GM18517 (cell line): ENCODE measurements at regions not wholly inside any gene's neighbourhood (a gene's known extent, or its start where the extent isn't known, plus 50 kb on each side); places are given as distances from the start of the nearest gene placed in this dataset.

Source experiments
- ATAC-seq: cut with Tn5 transposase; IDR thresholded peaks from one replicate; pipeline ENCODE4 v1.9.1; 2021; ENCODE audit warnings: mild to moderate bottlenecking, moderate library complexity; ENCODE audit not compliant: unreplicated experiment

- no peak for ATAC-seq
Measured at GRCh38 chr2:51237626-51238271, 205.8 kb upstream of the NRXN1 start.

GRCh38 chr2:51232027-51232426 is 200.1 kb upstream of the NRXN1 start:
- no peak for ATAC-seq

GRCh38 chr2:51231071-51231470 is 199.1 kb upstream of the NRXN1 start:
- no peak for ATAC-seq

- ATAC-seq, result no peak
Measured at GRCh38 chr2:51225377-51225776, 193.4 kb upstream of the NRXN1 start.

GRCh38 chr2:51224790-51225189 is 192.9 kb upstream of the NRXN1 start:
- ATAC-seq, result no peak

- no peak for ATAC-seq
Measured at GRCh38 chr2:51222106-51222505, 190.2 kb upstream of the NRXN1 start.

- ATAC-seq, result no peak
Measured at GRCh38 chr2:51220606-51221005, 188.7 kb upstream of the NRXN1 start.

GRCh38 chr2:51220080-51220479 is 188.1 kb upstream of the NRXN1 start:
- no peak for ATAC-seq

GRCh38 chr2:51219468-51219867 is 187.5 kb upstream of the NRXN1 start:
- no peak for ATAC-seq

GRCh38 chr2:51218047-51218446 is 186.1 kb upstream of the NRXN1 start:
- ATAC-seq, result no peak

- no peak for ATAC-seq
Measured at GRCh38 chr2:51213826-51214225, 181.9 kb upstream of the NRXN1 start.

- no peak for ATAC-seq
Measured at GRCh38 chr2:51212374-51212773, 180.4 kb upstream of the NRXN1 start.

GRCh38 chr2:51208521-51208920 is 176.6 kb upstream of the NRXN1 start:
- ATAC-seq, result no peak

- ATAC-seq, result no peak
Measured at GRCh38 chr2:51201295-51201694, 169.4 kb upstream of the NRXN1 start.

GRCh38 chr2:51194656-51195055 is 162.7 kb upstream of the NRXN1 start:
- ATAC-seq, result no peak

- ATAC-seq, result no peak
Measured at GRCh38 chr2:51170273-51170672, 138.3 kb upstream of the NRXN1 start.

GRCh38 chr2:51165534-51166260 is 133.8 kb upstream of the NRXN1 start:
- no peak for ATAC-seq

- ATAC-seq, result no peak
Measured at GRCh38 chr2:51158251-51158650, 126.3 kb upstream of the NRXN1 start.

- ATAC-seq, result no peak
Measured at GRCh38 chr2:51153236-51153635, 121.3 kb upstream of the NRXN1 start.

GRCh38 chr2:51151490-51152140 is 119.7 kb upstream of the NRXN1 start:
- ATAC-seq, result no peak

- ATAC-seq, result no peak
Measured at GRCh38 chr2:51149725-51150124, 117.8 kb upstream of the NRXN1 start.

- ATAC-seq, result no peak
Measured at GRCh38 chr2:51145761-51146160, 113.8 kb upstream of the NRXN1 start.
